ENCODE measurements at regions not wholly inside any gene's neighbourhood (a gene's known extent, or its start where the extent isn't known, plus 50 kb on each side); places are given as distances from the start of the nearest gene placed in this dataset.

- CTCF ChIA-PET: no interaction called here
- Mint-ChIP-seq H3K4me3 (no peak overlapping the region), H3K36me3 (no peaks in the 10 kb centered on the region), H3K27me3 (no peaks in the 10 kb centered on the region), H3K4me1 (no peaks in the 10 kb centered on the region), H3K27ac (no peak overlapping the region), H3K9me3 (peaks cover 7 to 17% (median 9%) of the 10 kb centered on the region in 3 donors)
- ATAC-seq (replicated peaks in 1 of 4) (no peak), DNase-seq (no peak)
- Histone ChIP-seq H3K4me1 (ENCODE audit: control insufficient read depth in 1 of 2, extremely low read depth in 1 of 2, insufficient read depth in 2 of 2, low read length in 2 of 2) (no peaks in the 10 kb centered on the region), H3K27ac (ENCODE audit: low read length) (no peak overlapping the region), H3K9me3 (no peaks in the 10 kb centered on the region), H3K36me3 (ENCODE audit: control insufficient read depth in 2 of 2, extremely low read depth in 1 of 2, insufficient read depth in 1 of 2, low read length in 1 of 2) (no peaks in the 10 kb centered on the region), H3K27me3 (replicated peaks in 1 of 2; ENCODE audit: control insufficient read depth in 2 of 2, extremely low read depth in 1 of 2, insufficient read depth in 2 of 2, low read length in 1 of 2) (no peaks in the 10 kb centered on the region), H3K4me3 (ENCODE audit: control insufficient read depth in 1 of 2, extremely low read depth in 1 of 2, low read length in 1 of 2) (no peak overlapping the region)
- POLR2A ChIA-PET: no interaction called here
- 40% methylated on average over 1 of the region's 1 CpG for WGBS (ENCODE audit: insufficient coverage)
Measured at GRCh38 chr18:39555496-39555895, 1989.9 kb upstream of the CELF4 start.

DNA sequence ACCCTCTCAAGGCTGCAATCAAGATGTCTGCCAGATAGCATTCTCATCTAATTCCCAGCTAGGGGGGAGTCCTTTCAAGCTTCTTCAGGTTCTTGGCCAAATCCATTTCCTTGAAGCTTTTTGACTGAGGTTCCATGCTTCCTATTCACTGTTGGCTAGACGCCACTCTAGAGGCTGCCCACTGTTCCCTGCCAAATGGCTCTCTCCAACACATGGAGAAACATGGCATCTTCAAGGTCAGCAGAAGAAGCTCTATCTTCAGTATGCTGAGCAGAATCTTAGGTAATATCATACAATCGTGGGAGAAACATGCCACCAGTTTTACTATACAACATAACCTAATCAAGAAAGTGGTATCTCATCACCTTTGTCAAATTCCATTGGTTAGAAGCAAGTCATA is 1985.1 kb upstream of the CELF4 start:
- ChIA-PET CTCF (no interaction called here), POLR2A (no interaction called here)
- Mint-ChIP-seq H3K36me3 (no peaks in the 10 kb centered on the region), H3K27ac (no peak overlapping the region), H3K4me3 (no peak overlapping the region), H3K4me1 (no peaks in the 10 kb centered on the region), H3K9me3 (peaks cover 3 to 17% (median 15%) of the 10 kb centered on the region in 3 donors), H3K27me3 (no peaks in the 10 kb centered on the region)
- DNase-seq (no peak), ATAC-seq (replicated peaks in 1 of 4) (no peak)
- H3K4me1 ChIP-seq (ENCODE audit: control insufficient read depth in 1 of 2, extremely low read depth in 1 of 2, insufficient read depth in 2 of 2, low read length in 2 of 2): no peaks in the 10 kb centered on the region
- H3K27me3 ChIP-seq (replicated peaks in 1 of 2; ENCODE audit: control insufficient read depth in 2 of 2, extremely low read depth in 1 of 2, insufficient read depth in 2 of 2, low read length in 1 of 2): no peaks in the 10 kb centered on the region
- H3K36me3 ChIP-seq (ENCODE audit: control insufficient read depth in 2 of 2, extremely low read depth in 1 of 2, insufficient read depth in 1 of 2, low read length in 1 of 2): no peaks in the 10 kb centered on the region
- WGBS (ENCODE audit: insufficient coverage): no CpG with 5 or more reads among the region's 2 CpGs
- no peak overlapping the region for H3K4me3 ChIP-seq (ENCODE audit: control insufficient read depth in 1 of 2, extremely low read depth in 1 of 2, low read length in 1 of 2)
- no peaks in the 10 kb centered on the region for H3K9me3 ChIP-seq
- no peak overlapping the region for H3K27ac ChIP-seq (ENCODE audit: low read length)

GRCh38 chr18:39549144-39549543 is 1983.5 kb upstream of the CELF4 start:
- Mint-ChIP-seq H3K4me3 (no peak overlapping the region), H3K27ac (no peak overlapping the region), H3K27me3 (no peaks in the 10 kb centered on the region), H3K9me3 (peaks cover 8 to 17% (median 15%) of the 10 kb centered on the region in 3 donors), H3K4me1 (no peaks in the 10 kb centered on the region), H3K36me3 (no peaks in the 10 kb centered on the region)
- H3K27me3 ChIP-seq (replicated peaks in 1 of 2; ENCODE audit: control insufficient read depth in 2 of 2, extremely low read depth in 1 of 2, insufficient read depth in 2 of 2, low read length in 1 of 2): no peaks in the 10 kb centered on the region
- ATAC-seq (replicated peaks in 1 of 4) (no peak), DNase-seq (no peak)
- H3K4me1 ChIP-seq (ENCODE audit: control insufficient read depth in 1 of 2, extremely low read depth in 1 of 2, insufficient read depth in 2 of 2, low read length in 2 of 2): no peaks in the 10 kb centered on the region
- no peak overlapping the region for H3K27ac ChIP-seq (ENCODE audit: low read length)
- ChIA-PET POLR2A (no interaction called here), CTCF (no interaction called here)
- H3K9me3 ChIP-seq: no peaks in the 10 kb centered on the region
- no peak overlapping the region for H3K4me3 ChIP-seq (ENCODE audit: control insufficient read depth in 1 of 2, extremely low read depth in 1 of 2, low read length in 1 of 2)
- no peaks in the 10 kb centered on the region for H3K36me3 ChIP-seq (ENCODE audit: control insufficient read depth in 2 of 2, extremely low read depth in 1 of 2, insufficient read depth in 1 of 2, low read length in 1 of 2)
- no CpG with 5 or more reads among the region's 1 CpG for WGBS (ENCODE audit: insufficient coverage)

DNA sequence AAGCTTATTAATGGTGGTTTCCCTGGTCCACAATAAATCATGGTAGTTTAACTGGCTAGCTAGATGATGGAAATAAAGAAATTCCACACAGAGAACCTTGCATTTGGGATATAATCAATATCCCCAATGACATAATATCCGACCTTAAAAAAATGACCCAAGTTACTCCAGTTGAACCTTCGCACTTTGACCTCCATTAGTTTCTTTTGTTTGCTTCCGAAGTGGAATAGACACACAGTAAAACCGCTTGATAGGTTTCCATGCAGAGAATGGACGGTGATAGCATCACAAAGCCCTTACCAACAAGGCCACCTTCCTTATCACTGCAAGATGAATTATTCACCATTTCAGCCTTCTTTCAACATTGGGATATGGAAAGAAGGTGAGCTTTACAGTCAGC is 1966.1 kb upstream of the CELF4 start:
- POLR2A ChIA-PET: no interaction called here
- Histone ChIP-seq H3K4me3 (ENCODE audit: control insufficient read depth in 1 of 2, extremely low read depth in 1 of 2, low read length in 1 of 2) (no peak overlapping the region), H3K36me3 (ENCODE audit: control insufficient read depth in 2 of 2, extremely low read depth in 1 of 2, insufficient read depth in 1 of 2, low read length in 1 of 2) (no peaks in the 10 kb centered on the region), H3K27ac (ENCODE audit: low read length) (no peak overlapping the region), H3K4me1 (ENCODE audit: control insufficient read depth in 1 of 2, extremely low read depth in 1 of 2, insufficient read depth in 2 of 2, low read length in 2 of 2) (no peaks in the 10 kb centered on the region), H3K27me3 (replicated peaks in 1 of 2; ENCODE audit: control insufficient read depth in 2 of 2, extremely low read depth in 1 of 2, insufficient read depth in 2 of 2, low read length in 1 of 2) (no peaks in the 10 kb centered on the region), H3K9me3 (no peaks in the 10 kb centered on the region)
- no peak for ATAC-seq (replicated peaks in 1 of 4)
- WGBS (ENCODE audit: insufficient coverage): 100% methylated on average over 2 of the region's 5 CpGs
- CTCF ChIA-PET: no interaction called here
- no peak overlapping the region for H3K4me3 Mint-ChIP-seq
- H3K27ac Mint-ChIP-seq: no peak overlapping the region
- no peaks in the 10 kb centered on the region for H3K36me3 Mint-ChIP-seq
- H3K4me1 Mint-ChIP-seq: no peaks in the 10 kb centered on the region
- DNase-seq: no peak
- peaks cover 4 to 6% (median 4%) of the 10 kb centered on the region in 3 donors for H3K9me3 Mint-ChIP-seq
- H3K27me3 Mint-ChIP-seq: no peaks in the 10 kb centered on the region

GRCh38 chr18:39529358-39529757 is 1963.8 kb upstream of the CELF4 start:
- no peaks in the 10 kb centered on the region for H3K4me1 Mint-ChIP-seq
- H3K9me3 ChIP-seq: no peaks in the 10 kb centered on the region
- ChIA-PET CTCF (no interaction called here), POLR2A (no interaction called here)
- H3K9me3 Mint-ChIP-seq: peaks cover 4 to 6% (median 4%) of the 10 kb centered on the region in 3 donors
- ATAC-seq (replicated peaks in 1 of 4) (no peak), DNase-seq (no peak)
- no peaks in the 10 kb centered on the region for H3K27me3 ChIP-seq (replicated peaks in 1 of 2; ENCODE audit: control insufficient read depth in 2 of 2, extremely low read depth in 1 of 2, insufficient read depth in 2 of 2, low read length in 1 of 2)
- H3K4me1 ChIP-seq (ENCODE audit: control insufficient read depth in 1 of 2, extremely low read depth in 1 of 2, insufficient read depth in 2 of 2, low read length in 2 of 2): no peaks in the 10 kb centered on the region
- no peaks in the 10 kb centered on the region for H3K27me3 Mint-ChIP-seq
- no peak overlapping the region for H3K4me3 Mint-ChIP-seq
- H3K36me3 ChIP-seq (ENCODE audit: control insufficient read depth in 2 of 2, extremely low read depth in 1 of 2, insufficient read depth in 1 of 2, low read length in 1 of 2): no peaks in the 10 kb centered on the region
- 90% methylated on average over 11 of the region's 12 CpGs for WGBS (ENCODE audit: insufficient coverage)
- H3K27ac Mint-ChIP-seq: no peak overlapping the region
- H3K4me3 ChIP-seq (ENCODE audit: control insufficient read depth in 1 of 2, extremely low read depth in 1 of 2, low read length in 1 of 2): no peak overlapping the region
- no peak overlapping the region for H3K27ac ChIP-seq (ENCODE audit: low read length)
- H3K36me3 Mint-ChIP-seq: no peaks in the 10 kb centered on the region

DNA sequence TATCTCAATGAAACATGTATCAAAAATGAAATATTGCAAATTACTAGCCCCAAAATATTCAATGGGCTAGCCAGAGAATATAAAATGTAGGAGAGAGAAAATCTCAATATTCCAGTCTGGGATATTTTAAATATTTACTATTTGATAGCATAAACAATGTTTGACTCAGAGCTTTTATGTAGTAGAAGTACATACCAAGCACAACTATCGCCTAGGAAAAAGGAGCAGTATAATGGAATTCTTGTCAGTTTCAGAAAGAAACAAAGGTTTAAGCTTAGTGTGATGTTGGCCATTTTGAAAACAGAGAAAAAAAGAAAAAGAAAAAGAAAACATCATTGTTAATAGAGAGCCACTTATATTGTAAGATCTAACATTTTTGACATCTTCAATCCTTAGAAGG is 1961.9 kb upstream of the CELF4 start:
- H3K9me3 ChIP-seq: no peaks in the 10 kb centered on the region
- no peaks in the 10 kb centered on the region for H3K4me1 Mint-ChIP-seq
- no peaks in the 10 kb centered on the region for H3K27me3 Mint-ChIP-seq
- ChIA-PET CTCF (no interaction called here), POLR2A (no interaction called here)
- ATAC-seq (replicated peaks in 1 of 4) (no peak), DNase-seq (no peak)
- H3K4me1 ChIP-seq (ENCODE audit: control insufficient read depth in 1 of 2, extremely low read depth in 1 of 2, insufficient read depth in 2 of 2, low read length in 2 of 2): no peaks in the 10 kb centered on the region
- H3K4me3 Mint-ChIP-seq: no peak overlapping the region
- no peaks in the 10 kb centered on the region for H3K36me3 ChIP-seq (ENCODE audit: control insufficient read depth in 2 of 2, extremely low read depth in 1 of 2, insufficient read depth in 1 of 2, low read length in 1 of 2)
- WGBS (ENCODE audit: insufficient coverage): no CpG with 5 or more reads among the region's 1 CpG
- H3K27me3 ChIP-seq (replicated peaks in 1 of 2; ENCODE audit: control insufficient read depth in 2 of 2, extremely low read depth in 1 of 2, insufficient read depth in 2 of 2, low read length in 1 of 2): no peaks in the 10 kb centered on the region
- H3K36me3 Mint-ChIP-seq: no peaks in the 10 kb centered on the region
- no peak overlapping the region for H3K27ac Mint-ChIP-seq
- no peak overlapping the region for H3K4me3 ChIP-seq (ENCODE audit: control insufficient read depth in 1 of 2, extremely low read depth in 1 of 2, low read length in 1 of 2)
- peaks cover 0 to 9% (median 6%) of the 10 kb centered on the region in 3 donors for H3K9me3 Mint-ChIP-seq
- no peak overlapping the region for H3K27ac ChIP-seq (ENCODE audit: low read length)

DNA sequence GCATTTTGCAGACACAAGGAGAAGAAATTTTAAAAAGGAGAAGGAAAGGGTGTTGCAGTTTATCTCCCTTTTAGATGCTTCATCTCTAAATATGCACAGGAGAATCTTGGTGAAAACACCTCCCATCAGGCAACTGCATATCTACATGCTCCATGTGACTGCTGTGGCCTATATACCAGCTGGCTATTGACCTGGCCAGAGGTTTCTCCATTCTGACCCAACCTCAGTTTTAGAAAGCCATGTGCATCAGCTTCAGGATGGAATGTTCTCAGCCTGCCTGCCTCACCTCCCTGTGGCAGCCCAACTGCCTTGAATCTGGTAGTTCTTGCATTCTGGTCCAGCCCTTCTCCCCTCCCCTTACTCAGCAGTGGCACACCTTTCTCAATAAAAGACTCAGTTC is 1958.8 kb upstream of the CELF4 start:
- no peaks in the 10 kb centered on the region for H3K27me3 ChIP-seq (replicated peaks in 1 of 2; ENCODE audit: control insufficient read depth in 2 of 2, extremely low read depth in 1 of 2, insufficient read depth in 2 of 2, low read length in 1 of 2)
- H3K4me3 Mint-ChIP-seq: no peak overlapping the region
- ChIA-PET POLR2A (no interaction called here), CTCF (no interaction called here)
- H3K4me1 ChIP-seq (ENCODE audit: control insufficient read depth in 1 of 2, extremely low read depth in 1 of 2, insufficient read depth in 2 of 2, low read length in 2 of 2): no peaks in the 10 kb centered on the region
- no peaks in the 10 kb centered on the region for H3K4me1 Mint-ChIP-seq
- no peaks in the 10 kb centered on the region for H3K36me3 Mint-ChIP-seq
- H3K27ac ChIP-seq (ENCODE audit: low read length): no peak overlapping the region
- H3K36me3 ChIP-seq (ENCODE audit: control insufficient read depth in 2 of 2, extremely low read depth in 1 of 2, insufficient read depth in 1 of 2, low read length in 1 of 2): no peaks in the 10 kb centered on the region
- no peak overlapping the region for H3K27ac Mint-ChIP-seq
- H3K27me3 Mint-ChIP-seq: no peaks in the 10 kb centered on the region
- DNase-seq: no peak
- H3K9me3 Mint-ChIP-seq: peaks cover 0 to 11% (median 0%) of the 10 kb centered on the region in 3 donors
- H3K9me3 ChIP-seq: no peaks in the 10 kb centered on the region
- no peak for ATAC-seq (replicated peaks in 1 of 4)
- H3K4me3 ChIP-seq (ENCODE audit: control insufficient read depth in 1 of 2, extremely low read depth in 1 of 2, low read length in 1 of 2): no peak overlapping the region

All from T-cell (primary cell).